ENCODE measurements at regions not wholly inside any gene's neighbourhood (a gene's known extent, or its start where the extent isn't known, plus 50 kb on each side); places are given as distances from the start of the nearest gene placed in this dataset.
"Not testable (repeated sequence)": the region's sequence is repeated elsewhere in the genome, so short reads cannot be mapped to it uniquely, and the experiment has no call there.

- Mint-ChIP-seq H3K27ac (no peak overlapping the region), H3K4me3 (no peak overlapping the region)
- DNase-seq (ENCODE audit: low spot score): no peak
Observed at GRCh38 chr3:20832963-20833362, 647.0 kb upstream of the SGO1 start.

GRCh38 chr3:20822251-20822650 is 636.2 kb upstream of the SGO1 start:
- Mint-ChIP-seq H3K27me3 (no peaks in the 10 kb centered on the region), H3K4me3 (no peak overlapping the region), H3K36me3 (peaks cover 16% of the 10 kb centered on the region), H3K4me1 (ENCODE audit: low read depth in 2 of 2) (no peaks in the 10 kb centered on the region), H3K27ac (no peak overlapping the region), H3K9me3 (peaks cover 41% of the 10 kb centered on the region)
- no peak for DNase-seq (ENCODE audit: low spot score)
- ATAC-seq: no peak

More at GRCh38 chr3:20832963-20833362, 647.0 kb upstream of the SGO1 start:
- H3K4me1 Mint-ChIP-seq (ENCODE audit: low read depth in 2 of 2): no peaks in the 10 kb centered on the region
- no peak for ATAC-seq
- peaks cover 10% of the 10 kb centered on the region for H3K36me3 Mint-ChIP-seq
- no peaks in the 10 kb centered on the region for H3K27me3 Mint-ChIP-seq
- peaks cover 17% of the 10 kb centered on the region for H3K9me3 Mint-ChIP-seq

- not testable (repeated sequence) for H3K4me3 Mint-ChIP-seq; DNase-seq (ENCODE audit: low spot score); ATAC-seq; H3K4me1 Mint-ChIP-seq (ENCODE audit: low read depth in 2 of 2); H3K27me3 Mint-ChIP-seq; H3K27ac Mint-ChIP-seq
- Mint-ChIP-seq H3K9me3 (peaks cover 35% of the 10 kb centered on the region), H3K36me3 (peaks cover 16% of the 10 kb centered on the region)
Observed at GRCh38 chr3:20820872-20821271, 634.9 kb upstream of the SGO1 start.

- H3K4me1 Mint-ChIP-seq (ENCODE audit: low read depth in 2 of 2): no peaks in the 10 kb centered on the region
- no peak overlapping the region for H3K4me3 Mint-ChIP-seq
- ATAC-seq (no peak), DNase-seq (ENCODE audit: low spot score) (no peak)
- peaks cover 17% of the 10 kb centered on the region for H3K9me3 Mint-ChIP-seq
- no peaks in the 10 kb centered on the region for H3K27me3 Mint-ChIP-seq
- H3K27ac Mint-ChIP-seq: no peak overlapping the region
- H3K36me3 Mint-ChIP-seq: peaks cover 5% of the 10 kb centered on the region
Observed at GRCh38 chr3:20811631-20812030, 625.6 kb upstream of the SGO1 start.

DNA sequence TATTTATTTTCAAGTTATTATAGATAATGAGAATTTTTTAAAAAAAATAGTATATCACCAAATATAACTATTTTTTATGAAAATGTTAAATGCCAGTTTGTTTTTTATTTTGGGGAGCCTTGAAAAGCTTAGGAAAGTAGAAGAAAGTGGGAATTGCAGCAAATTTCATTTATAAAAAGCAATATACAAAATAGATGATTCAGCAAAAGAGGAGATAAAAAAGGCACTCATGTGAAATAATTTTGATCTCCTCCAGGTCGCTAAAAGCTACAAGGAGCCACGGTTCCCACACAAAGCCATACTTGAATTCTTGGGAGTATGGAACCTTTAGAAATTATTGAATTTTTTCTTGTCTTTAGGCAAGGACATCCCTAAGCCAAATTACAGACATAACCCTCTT is 625.0 kb upstream of the SGO1 start:
- H3K27me3 Mint-ChIP-seq: no peaks in the 10 kb centered on the region
- H3K36me3 Mint-ChIP-seq: peaks cover 5% of the 10 kb centered on the region
- ATAC-seq (no peak), DNase-seq (ENCODE audit: low spot score) (no peak)
- no peaks in the 10 kb centered on the region for H3K4me1 Mint-ChIP-seq (ENCODE audit: low read depth in 2 of 2)
- H3K27ac Mint-ChIP-seq: no peak overlapping the region
- no peak overlapping the region for H3K4me3 Mint-ChIP-seq
- peaks cover 17% of the 10 kb centered on the region for H3K9me3 Mint-ChIP-seq

DNA sequence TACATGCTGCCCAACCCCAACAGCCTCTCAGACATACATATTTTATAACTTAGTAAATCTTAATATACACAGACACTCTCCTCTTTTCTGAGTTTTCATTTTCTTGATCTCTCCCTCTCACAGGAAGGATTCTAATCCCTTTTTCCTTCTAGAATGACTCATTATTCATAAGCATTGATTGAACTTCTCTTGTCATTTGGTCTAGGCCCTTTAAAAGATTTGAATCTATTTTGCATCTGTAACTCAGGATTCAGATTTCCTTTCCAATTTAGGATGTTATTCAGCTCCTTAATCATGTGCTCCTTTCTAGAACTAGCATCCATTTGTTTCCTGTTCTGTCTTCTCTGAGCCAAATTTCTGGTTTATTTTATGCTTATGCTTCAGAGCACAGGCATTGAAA is 624.5 kb upstream of the SGO1 start:
- H3K36me3 Mint-ChIP-seq: peaks cover 5% of the 10 kb centered on the region
- ATAC-seq: no peak
- H3K9me3 Mint-ChIP-seq: peaks cover 17% of the 10 kb centered on the region

DNA sequence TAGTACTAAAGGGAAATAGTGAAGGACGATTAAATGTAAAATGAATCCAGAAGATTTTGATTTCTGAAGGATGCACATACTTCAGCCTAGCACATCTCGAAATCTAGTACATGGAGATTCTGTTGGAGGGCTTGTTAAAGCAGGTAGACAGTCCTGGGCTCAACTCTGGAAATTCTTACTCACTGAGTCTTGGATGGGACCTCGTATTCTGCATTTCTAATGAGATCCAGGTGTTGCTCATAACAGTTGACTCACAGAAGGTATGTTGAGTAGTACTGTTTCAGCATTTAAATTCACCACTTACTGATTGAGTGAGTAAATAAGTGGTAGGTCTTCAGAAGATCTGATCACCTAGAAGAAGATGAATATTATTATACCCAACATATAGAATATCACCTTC is 623.4 kb upstream of the SGO1 start:
- Mint-ChIP-seq H3K9me3 (peaks cover 11% of the 10 kb centered on the region), H3K27me3 (no peaks in the 10 kb centered on the region), H3K4me3 (no peak overlapping the region), H3K27ac (no peak overlapping the region), H3K4me1 (ENCODE audit: low read depth in 2 of 2) (no peaks in the 10 kb centered on the region), H3K36me3 (peaks cover 5% of the 10 kb centered on the region)
- ATAC-seq: no peak
- DNase-seq (ENCODE audit: low spot score): no peak

More for the DNA sequence above, 624.5 kb upstream of the SGO1 start:
- Mint-ChIP-seq H3K4me3 (no peak overlapping the region), H3K27ac (no peak overlapping the region), H3K27me3 (no peaks in the 10 kb centered on the region), H3K4me1 (ENCODE audit: low read depth in 2 of 2) (no peaks in the 10 kb centered on the region)
- DNase-seq (ENCODE audit: low spot score): no peak

- peaks cover 11% of the 10 kb centered on the region for H3K9me3 Mint-ChIP-seq
- H3K27ac Mint-ChIP-seq: no peak overlapping the region
- H3K4me1 Mint-ChIP-seq (ENCODE audit: low read depth in 2 of 2): no peaks in the 10 kb centered on the region
- no peak for DNase-seq (ENCODE audit: low spot score)
- H3K4me3 Mint-ChIP-seq: no peak overlapping the region
- H3K36me3 Mint-ChIP-seq: peaks cover 5% of the 10 kb centered on the region
- H3K27me3 Mint-ChIP-seq: no peaks in the 10 kb centered on the region
- no peak for ATAC-seq
Observed at GRCh38 chr3:20808864-20809263, 622.9 kb upstream of the SGO1 start.

DNA sequence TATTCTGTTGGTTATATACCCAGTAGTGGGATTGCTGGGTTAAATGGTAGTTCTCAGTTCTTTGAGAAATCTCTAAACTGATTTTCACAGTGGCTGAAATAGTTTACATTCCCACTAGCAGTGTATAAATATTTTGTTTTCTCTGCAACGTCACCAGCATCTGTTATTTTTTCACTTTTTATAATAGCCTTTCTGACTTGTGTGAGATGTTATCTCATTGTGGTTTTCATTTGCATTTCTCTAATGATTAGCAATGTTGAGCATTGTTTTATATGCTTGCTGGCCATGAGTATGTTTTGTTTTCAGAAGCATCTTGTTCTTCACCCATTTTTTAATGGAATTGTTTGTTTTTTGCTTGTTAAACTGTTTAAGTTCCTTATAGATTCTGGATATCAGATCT is 612.7 kb upstream of the SGO1 start:
- H3K4me3 Mint-ChIP-seq: no peak overlapping the region
- H3K4me1 Mint-ChIP-seq (ENCODE audit: low read depth in 2 of 2): no peaks in the 10 kb centered on the region
- DNase-seq (ENCODE audit: low spot score) (no peak), ATAC-seq (no peak)
- H3K9me3 Mint-ChIP-seq: peaks cover 25% of the 10 kb centered on the region
- H3K27ac Mint-ChIP-seq: no peak overlapping the region
- H3K36me3 Mint-ChIP-seq: peaks cover 4% of the 10 kb centered on the region
- H3K27me3 Mint-ChIP-seq: no peaks in the 10 kb centered on the region

DNA sequence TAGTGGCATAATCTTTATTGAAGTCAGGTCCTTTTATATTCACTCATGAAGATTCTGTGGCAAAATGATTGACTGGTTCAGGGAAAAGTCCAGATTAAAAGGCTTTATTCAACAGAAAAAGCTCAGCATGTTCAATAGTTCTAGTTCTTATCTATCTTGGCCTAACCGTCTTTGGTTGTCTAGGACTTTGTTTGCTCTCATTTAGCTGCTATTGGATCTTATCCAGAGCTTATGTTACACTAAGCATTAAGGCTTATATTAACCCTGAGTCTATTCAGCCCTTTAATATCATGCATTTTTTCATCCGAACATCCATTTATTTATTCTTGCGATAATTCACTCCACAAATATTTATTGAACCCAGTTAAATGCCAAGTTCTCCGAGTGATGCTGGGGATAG is 601.0 kb upstream of the SGO1 start:
- H3K4me1 Mint-ChIP-seq (ENCODE audit: low read depth in 2 of 2): no peaks in the 10 kb centered on the region
- no peak overlapping the region for H3K27ac Mint-ChIP-seq
- no peak for ATAC-seq
- peaks cover 26% of the 10 kb centered on the region for H3K9me3 Mint-ChIP-seq
- DNase-seq (ENCODE audit: low spot score): no peak
- no peak overlapping the region for H3K4me3 Mint-ChIP-seq
- no peaks in the 10 kb centered on the region for H3K27me3 Mint-ChIP-seq
- peaks cover 4% of the 10 kb centered on the region for H3K36me3 Mint-ChIP-seq

- ATAC-seq: no peak
- Mint-ChIP-seq H3K36me3 (peaks cover 13% of the 10 kb centered on the region), H3K27me3 (no peaks in the 10 kb centered on the region), H3K9me3 (peaks cover 17% of the 10 kb centered on the region), H3K27ac (no peak overlapping the region), H3K4me3 (no peak overlapping the region), H3K4me1 (ENCODE audit: low read depth in 2 of 2) (no peaks in the 10 kb centered on the region)
- DNase-seq (ENCODE audit: low spot score): no peak
Observed at GRCh38 chr3:20776692-20777091, 590.7 kb upstream of the SGO1 start.

DNA sequence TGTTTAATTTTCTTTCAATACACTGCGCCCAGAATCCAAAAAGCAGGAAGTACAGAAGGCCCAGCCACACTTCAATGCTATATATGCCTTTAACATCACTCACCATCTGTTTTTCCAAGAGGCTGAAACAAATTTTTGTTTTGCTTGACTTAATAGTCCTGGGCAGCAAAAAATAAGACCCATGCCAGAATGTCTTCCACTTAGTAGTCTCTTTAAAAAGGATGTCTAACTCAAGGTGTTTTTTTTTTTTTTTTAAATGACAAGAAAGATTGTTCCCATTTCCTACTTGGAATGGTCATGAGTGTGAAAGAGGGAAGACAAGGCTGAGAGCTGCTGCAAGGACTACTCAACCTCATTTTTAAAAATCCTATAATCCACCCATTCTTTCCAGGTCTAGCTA is 590.3 kb upstream of the SGO1 start:
- DNase-seq (ENCODE audit: low spot score) (no peak), ATAC-seq (no peak)
- H3K9me3 Mint-ChIP-seq: peaks cover 16% of the 10 kb centered on the region
- H3K27ac Mint-ChIP-seq: no peak overlapping the region
- no peaks in the 10 kb centered on the region for H3K4me1 Mint-ChIP-seq (ENCODE audit: low read depth in 2 of 2)
- H3K36me3 Mint-ChIP-seq: peaks cover 11% of the 10 kb centered on the region
- H3K4me3 Mint-ChIP-seq: no peak overlapping the region
- no peaks in the 10 kb centered on the region for H3K27me3 Mint-ChIP-seq

GRCh38 chr3:20773320-20773984 is 587.4 kb upstream of the SGO1 start:
- no peaks in the 10 kb centered on the region for H3K27me3 Mint-ChIP-seq
- no peak for DNase-seq (ENCODE audit: low spot score)
- no peaks in the 10 kb centered on the region for H3K4me1 Mint-ChIP-seq (ENCODE audit: low read depth in 2 of 2)
- H3K27ac Mint-ChIP-seq: no peak overlapping the region
- ATAC-seq: no peak
- no peak overlapping the region for H3K4me3 Mint-ChIP-seq
- peaks cover 15% of the 10 kb centered on the region for H3K9me3 Mint-ChIP-seq
- H3K36me3 Mint-ChIP-seq: no peaks in the 10 kb centered on the region

GRCh38 chr3:20772869-20773268 is 586.9 kb upstream of the SGO1 start:
- Mint-ChIP-seq H3K36me3 (no peaks in the 10 kb centered on the region), H3K27me3 (no peaks in the 10 kb centered on the region), H3K9me3 (peaks cover 16% of the 10 kb centered on the region), H3K4me3 (no peak overlapping the region), H3K27ac (no peak overlapping the region), H3K4me1 (ENCODE audit: low read depth in 2 of 2) (no peaks in the 10 kb centered on the region)
- DNase-seq (ENCODE audit: low spot score) (no peak), ATAC-seq (no peak)

GRCh38 chr3:20769430-20769829 is 583.4 kb upstream of the SGO1 start:
- Mint-ChIP-seq H3K4me1 (ENCODE audit: low read depth in 2 of 2) (no peaks in the 10 kb centered on the region), H3K9me3 (peaks cover 19% of the 10 kb centered on the region), H3K36me3 (no peaks in the 10 kb centered on the region), H3K27me3 (no peaks in the 10 kb centered on the region), H3K4me3 (no peak overlapping the region), H3K27ac (no peak overlapping the region)
- DNase-seq (ENCODE audit: low spot score): no peak
- no peak for ATAC-seq
